GM23338 (cell line): ENCODE measurements at regions not wholly inside any gene's neighbourhood (a gene's known extent, or its start where the extent isn't known, plus 50 kb on each side); places are given as distances from the start of the nearest gene placed in this dataset.

Source experiments
- EZH2 ChIP-seq: fragments of 200-600 bp; sonication (generic); IDR thresholded peaks from one replicate; pipeline ENCODE4 v1.8.0; 2017; ENCODE audit warnings: antibody characterized with exemption, mild to moderate bottlenecking, low read depth; ENCODE audit not compliant: unreplicated experiment
- EZH2phosphoT487 ChIP-seq: fragments of 200-600 bp; sonication (generic); IDR thresholded peaks from one replicate; pipeline ENCODE4 v1.8.1; 2018; ENCODE audit warnings: antibody characterized with exemption; ENCODE audit not compliant: unreplicated experiment
- NANOG ChIP-seq: IDR thresholded peaks from 2 replicates; pipeline ENCODE4 v1.6.1; 2016; ENCODE audit warnings: antibody characterized with exemption, borderline replicate concordance
- REST ChIP-seq: IDR thresholded peaks from one replicate; pipeline ENCODE4 v1.6.1; 2018; ENCODE audit warnings: antibody characterized with exemption; ENCODE audit not compliant: unreplicated experiment
- ZNF331 ChIP-seq: fragments of 250-450 bp; sonication (Bioruptor Pico); IDR thresholded peaks from 2 replicates; pipeline ENCODE4 v1.5.0; 2020; ENCODE audit warnings: low read depth, mild to moderate bottlenecking, moderate library complexity
- TF ChIP-seq, protein P1 (sequence below): fragments of 250-450 bp; sonication (Bioruptor Pico); IDR thresholded peaks from 2 replicates; pipeline ENCODE4 v1.5.0; 2020; ENCODE audit warnings: mild to moderate bottlenecking, moderate library complexity
- TF ChIP-seq, protein P2 (sequence below): IDR thresholded peaks from 2 replicates; pipeline ENCODE4 v1.6.1; 2016; ENCODE audit warnings: antibody characterized with exemption

DNA sequence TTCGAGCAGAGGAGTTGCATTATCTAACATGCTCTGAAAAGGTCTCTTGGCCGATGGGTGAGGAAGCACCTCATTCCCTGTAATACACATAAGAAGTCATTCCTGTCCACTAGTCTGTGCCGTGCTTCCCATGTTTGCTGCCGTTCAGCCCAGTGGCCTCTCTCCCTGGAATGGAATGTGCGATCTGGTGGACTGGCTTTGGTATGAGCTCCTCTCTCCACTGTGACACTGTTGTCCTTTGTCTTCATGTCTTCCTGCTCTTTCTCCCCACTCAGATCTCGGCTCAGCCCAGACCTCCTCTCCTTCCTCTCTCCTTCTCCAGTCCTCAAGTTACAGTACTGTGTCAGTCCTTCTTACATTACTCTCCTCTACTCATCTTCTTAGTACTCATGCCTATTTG is 192.8 kb upstream of the KLF6 start (continued):
- TF ChIP-seq, protein P1, sequence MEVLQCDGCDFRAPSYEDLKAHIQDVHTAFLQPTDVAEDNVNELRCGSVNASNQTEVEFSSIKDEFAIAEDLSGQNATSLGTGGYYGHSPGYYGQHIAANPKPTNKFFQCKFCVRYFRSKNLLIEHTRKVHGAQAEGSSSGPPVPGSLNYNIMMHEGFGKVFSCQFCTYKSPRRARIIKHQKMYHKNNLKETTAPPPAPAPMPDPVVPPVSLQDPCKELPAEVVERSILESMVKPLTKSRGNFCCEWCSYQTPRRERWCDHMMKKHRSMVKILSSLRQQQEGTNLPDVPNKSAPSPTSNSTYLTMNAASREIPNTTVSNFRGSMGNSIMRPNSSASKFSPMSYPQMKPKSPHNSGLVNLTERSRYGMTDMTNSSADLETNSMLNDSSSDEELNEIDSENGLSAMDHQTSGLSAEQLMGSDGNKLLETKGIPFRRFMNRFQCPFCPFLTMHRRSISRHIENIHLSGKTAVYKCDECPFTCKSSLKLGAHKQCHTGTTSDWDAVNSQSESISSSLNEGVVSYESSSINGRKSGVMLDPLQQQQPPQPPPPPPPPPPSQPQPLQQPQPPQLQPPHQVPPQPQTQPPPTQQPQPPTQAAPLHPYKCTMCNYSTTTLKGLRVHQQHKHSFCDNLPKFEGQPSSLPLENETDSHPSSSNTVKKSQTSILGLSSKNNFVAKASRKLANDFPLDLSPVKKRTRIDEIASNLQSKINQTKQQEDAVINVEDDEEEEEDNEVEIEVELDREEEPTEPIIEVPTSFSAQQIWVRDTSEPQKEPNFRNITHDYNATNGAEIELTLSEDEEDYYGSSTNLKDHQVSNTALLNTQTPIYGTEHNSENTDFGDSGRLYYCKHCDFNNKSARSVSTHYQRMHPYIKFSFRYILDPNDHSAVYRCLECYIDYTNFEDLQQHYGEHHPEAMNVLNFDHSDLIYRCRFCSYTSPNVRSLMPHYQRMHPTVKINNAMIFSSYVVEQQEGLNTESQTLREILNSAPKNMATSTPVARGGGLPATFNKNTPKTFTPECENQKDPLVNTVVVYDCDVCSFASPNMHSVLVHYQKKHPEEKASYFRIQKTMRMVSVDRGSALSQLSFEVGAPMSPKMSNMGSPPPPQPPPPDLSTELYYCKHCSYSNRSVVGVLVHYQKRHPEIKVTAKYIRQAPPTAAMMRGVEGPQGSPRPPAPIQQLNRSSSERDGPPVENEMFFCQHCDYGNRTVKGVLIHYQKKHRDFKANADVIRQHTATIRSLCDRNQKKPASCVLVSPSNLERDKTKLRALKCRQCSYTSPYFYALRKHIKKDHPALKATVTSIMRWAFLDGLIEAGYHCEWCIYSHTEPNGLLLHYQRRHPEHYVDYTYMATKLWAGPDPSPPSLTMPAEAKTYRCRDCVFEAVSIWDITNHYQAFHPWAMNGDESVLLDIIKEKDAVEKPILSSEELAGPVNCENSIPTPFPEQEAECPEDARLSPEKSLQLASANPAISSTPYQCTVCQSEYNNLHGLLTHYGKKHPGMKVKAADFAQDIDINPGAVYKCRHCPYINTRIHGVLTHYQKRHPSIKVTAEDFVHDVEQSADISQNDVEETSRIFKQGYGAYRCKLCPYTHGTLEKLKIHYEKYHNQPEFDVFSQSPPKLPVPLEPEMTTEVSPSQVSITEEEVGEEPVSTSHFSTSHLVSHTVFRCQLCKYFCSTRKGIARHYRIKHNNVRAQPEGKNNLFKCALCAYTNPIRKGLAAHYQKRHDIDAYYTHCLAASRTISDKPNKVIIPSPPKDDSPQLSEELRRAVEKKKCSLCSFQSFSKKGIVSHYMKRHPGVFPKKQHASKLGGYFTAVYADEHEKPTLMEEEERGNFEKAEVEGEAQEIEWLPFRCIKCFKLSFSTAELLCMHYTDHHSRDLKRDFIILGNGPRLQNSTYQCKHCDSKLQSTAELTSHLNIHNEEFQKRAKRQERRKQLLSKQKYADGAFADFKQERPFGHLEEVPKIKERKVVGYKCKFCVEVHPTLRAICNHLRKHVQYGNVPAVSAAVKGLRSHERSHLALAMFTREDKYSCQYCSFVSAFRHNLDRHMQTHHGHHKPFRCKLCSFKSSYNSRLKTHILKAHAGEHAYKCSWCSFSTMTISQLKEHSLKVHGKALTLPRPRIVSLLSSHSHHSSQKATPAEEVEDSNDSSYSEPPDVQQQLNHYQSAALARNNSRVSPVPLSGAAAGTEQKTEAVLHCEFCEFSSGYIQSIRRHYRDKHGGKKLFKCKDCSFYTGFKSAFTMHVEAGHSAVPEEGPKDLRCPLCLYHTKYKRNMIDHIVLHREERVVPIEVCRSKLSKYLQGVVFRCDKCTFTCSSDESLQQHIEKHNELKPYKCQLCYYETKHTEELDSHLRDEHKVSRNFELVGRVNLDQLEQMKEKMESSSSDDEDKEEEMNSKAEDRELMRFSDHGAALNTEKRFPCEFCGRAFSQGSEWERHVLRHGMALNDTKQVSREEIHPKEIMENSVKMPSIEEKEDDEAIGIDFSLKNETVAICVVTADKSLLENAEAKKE (CRISPR knock-in tag) = no peak
- TF ChIP-seq NANOG (no peak), EZH2phosphoT487 (no peak), ZNF331 (CRISPR knock-in tag) (no peak), REST (no peak), EZH2 (no peak)
- TF ChIP-seq, protein P2, sequence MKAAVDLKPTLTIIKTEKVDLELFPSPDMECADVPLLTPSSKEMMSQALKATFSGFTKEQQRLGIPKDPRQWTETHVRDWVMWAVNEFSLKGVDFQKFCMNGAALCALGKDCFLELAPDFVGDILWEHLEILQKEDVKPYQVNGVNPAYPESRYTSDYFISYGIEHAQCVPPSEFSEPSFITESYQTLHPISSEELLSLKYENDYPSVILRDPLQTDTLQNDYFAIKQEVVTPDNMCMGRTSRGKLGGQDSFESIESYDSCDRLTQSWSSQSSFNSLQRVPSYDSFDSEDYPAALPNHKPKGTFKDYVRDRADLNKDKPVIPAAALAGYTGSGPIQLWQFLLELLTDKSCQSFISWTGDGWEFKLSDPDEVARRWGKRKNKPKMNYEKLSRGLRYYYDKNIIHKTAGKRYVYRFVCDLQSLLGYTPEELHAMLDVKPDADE = no peak
